ENCODE measurements at regions not wholly inside any gene's neighbourhood (a gene's known extent, or its start where the extent isn't known, plus 50 kb on each side); places are given as distances from the start of the nearest gene placed in this dataset.
"Not testable (repeated sequence)": the region's sequence is repeated elsewhere in the genome, so short reads cannot be mapped to it uniquely, and the experiment has no call there.

DNA sequence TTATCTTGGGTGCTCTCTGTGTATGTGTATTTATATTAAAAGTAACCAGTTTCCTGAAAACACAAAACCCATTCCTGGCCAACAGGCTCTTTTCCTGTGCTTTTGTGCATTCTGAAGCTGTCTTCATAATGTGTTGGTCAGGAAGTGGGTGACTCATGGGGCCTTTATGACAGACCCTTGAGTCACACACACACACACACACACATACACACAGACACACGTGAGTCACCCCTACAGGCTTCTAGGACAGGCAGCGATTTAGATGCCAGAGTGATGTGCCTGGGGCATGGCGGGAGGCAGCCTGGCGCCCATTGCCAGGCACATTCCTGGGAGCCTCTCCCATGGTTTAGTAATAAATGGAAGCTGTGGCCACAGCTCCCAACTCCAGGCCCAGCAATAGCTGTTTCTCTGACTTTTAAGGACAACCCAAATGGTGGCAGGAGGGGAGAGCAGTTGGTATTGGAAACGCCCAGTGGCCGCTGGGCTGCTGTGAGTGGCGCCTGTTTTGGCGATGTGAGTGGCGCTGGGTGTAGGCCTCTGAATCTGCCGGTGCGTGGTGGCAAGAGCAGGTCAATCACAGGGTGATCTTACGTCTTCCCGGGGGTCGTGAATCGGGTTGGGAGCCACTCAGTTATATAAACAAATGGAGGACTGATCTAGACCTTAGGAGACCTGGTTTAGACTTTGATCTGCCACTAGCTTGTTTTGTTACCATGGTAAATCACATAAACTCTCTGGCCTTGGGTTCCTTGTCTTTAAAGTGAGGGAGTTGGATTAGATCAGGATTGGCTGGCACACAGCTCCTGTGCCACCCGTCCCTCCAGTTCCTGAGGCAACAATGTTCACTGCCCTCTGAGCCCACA is 150.7 kb upstream of the DLX2 start:
- DNase-seq (ENCODE audit: low spot score): no peak

DNA sequence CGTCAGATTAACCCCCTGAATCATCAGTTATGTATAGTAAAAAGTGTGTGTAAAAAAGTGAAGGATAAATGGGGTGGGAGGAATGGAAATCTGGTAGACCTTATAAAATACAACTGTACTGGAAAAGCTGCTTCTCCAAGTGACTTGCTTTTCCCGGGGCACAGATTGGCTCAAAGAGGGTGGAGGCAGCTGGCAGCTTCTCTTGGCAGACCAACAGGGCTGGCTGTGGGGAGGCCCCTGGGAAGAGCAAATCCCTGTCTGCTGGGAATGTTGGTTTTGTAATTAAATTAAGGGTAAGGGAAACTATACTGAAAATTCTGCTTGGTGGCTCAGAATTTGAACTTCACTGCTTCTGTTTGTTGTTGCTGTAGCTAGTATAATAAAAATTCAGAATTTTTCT is 154.2 kb upstream of the DLX2 start:
- no peak for DNase-seq (ENCODE audit: low spot score)

DNA sequence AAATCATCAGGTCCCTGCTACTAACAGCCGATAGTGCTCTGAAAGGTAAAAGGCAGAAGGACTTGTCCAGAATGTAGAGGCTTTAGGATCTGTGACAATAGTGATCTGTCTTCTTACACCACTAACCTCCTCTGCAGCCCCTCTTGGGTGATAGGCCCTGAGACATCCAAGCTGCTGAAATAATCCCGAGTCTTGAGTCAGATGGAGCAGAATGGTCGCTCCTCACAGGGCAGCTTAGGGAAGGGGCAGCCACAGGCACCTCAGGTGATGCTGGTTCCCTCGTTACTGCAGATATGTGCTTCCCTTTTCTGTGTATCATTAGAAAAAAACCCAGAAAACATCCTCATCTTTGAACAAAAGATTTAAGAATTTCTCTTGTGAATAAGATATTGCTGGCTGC is 157.1 kb upstream of the DLX2 start:
- no peak for DNase-seq (ENCODE audit: low spot score)

DNA sequence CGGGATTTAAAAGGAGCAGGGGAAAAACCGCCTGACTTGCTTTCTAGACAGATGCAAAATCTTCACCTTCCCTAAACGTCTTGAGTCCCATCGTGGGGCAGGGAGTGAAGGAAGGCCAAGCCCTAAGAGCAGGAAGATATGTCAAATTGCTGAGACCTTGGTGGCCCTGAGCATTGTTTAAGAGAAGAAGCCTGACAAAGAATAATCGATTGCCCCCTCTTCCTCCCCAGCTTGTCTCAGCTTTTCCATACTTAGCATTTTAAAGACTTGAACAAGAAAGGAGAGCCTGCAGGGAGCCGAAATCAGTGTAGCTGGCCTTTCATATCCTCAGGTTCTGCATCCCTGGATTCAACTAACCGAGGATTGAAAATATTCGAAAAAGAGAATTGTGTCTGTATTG is 157.6 kb upstream of the DLX2 start:
- no peak for DNase-seq (ENCODE audit: low spot score)

DNA sequence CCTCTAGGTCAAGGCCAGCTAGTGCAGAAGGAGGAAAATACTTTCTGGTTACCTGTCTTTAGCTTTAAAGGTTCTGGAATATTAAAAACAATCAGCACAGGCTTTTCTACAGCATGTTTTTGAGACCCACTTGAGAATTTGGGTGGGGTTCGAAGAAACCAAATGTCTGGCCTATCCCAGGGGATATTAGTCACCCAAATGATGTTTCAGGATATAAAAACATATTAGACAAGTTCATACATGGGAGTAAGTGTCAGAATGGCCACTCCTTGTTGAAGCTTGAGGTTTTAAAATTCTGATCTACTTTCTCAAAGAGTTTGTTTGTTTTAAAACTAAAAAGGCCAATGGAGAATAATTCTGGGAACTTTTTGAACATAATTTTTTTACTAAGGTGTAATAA is 158.6 kb upstream of the DLX2 start:
- no peak for DNase-seq (ENCODE audit: low spot score)

DNA sequence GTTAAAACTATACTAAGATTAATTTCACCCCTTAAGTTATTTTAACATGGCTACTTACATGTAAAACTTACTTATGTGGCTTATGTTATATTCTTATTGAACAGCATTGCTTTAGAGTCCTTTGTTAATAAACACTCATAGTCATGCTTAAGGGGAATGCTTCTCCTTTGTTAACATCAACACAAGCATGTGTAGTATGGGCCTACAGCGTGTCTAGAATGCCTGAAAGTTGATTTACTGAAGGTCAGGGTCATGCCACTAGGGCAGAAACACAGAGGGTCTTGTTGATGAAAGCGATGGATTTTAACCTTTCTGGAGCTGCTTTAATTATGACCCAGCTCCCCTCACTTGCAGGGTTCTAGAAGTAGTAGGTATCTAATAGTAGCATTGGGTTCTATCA is 159.8 kb upstream of the DLX2 start:
- no peak for DNase-seq (ENCODE audit: low spot score)

DNA sequence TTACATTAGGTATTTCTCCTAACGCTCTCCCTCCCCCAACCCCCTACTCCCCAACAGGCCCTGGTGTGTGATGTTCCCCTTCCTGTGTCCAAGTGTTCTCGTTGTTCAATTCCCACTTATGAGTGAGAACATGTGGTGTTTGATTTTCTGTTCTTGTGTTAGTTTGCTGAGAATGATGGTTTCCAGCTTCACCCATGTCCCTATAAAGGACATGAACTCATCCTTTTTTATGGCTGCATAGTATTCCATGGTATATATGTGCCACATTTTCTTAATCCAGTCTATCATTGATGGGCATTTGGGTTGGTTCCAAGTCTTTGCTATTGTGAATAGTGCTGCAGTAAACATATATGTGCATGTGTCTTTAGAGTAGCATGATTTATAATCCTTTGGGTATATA is 162.1 kb upstream of the DLX2 start:
- not testable (repeated sequence) for DNase-seq (ENCODE audit: low spot score)

DNA sequence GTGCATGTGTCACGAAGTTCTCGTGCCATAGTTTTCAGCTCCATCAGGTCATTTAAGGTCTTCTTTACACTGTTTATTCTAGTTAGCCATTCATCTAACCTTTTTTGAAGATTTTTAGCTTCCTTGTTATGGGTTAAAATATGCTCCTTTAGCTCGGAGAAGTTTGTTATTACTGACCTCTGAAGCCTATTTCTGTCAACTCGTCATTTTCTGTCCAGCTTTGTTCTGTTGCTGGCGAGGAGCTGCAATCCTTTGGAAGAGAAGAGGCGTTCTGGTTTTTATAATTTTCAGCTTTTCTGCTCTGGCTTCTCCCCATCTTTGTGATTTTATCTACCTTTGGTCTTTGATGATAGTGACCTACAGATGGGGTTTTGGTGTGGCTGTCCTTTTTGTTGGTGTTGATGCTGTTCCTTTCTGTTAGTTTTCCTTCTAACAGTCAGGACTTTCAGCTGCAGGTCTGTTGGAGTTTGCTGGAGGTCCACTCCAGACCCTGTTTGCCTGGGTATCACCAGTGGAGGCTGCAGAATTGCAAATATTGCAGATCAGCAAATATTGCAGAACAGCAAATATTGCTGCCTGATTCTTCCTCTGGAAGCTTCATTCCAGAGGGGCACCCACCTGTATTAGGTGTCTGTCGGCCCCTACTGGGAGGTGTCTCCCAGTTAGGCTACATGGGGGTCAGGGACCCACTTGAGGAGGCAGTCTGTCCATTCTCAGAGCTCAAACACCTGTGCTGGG is 157.7 kb upstream of the ITGA6 start:
- not testable (repeated sequence) for DNase-seq (ENCODE audit: low spot score)

DNA sequence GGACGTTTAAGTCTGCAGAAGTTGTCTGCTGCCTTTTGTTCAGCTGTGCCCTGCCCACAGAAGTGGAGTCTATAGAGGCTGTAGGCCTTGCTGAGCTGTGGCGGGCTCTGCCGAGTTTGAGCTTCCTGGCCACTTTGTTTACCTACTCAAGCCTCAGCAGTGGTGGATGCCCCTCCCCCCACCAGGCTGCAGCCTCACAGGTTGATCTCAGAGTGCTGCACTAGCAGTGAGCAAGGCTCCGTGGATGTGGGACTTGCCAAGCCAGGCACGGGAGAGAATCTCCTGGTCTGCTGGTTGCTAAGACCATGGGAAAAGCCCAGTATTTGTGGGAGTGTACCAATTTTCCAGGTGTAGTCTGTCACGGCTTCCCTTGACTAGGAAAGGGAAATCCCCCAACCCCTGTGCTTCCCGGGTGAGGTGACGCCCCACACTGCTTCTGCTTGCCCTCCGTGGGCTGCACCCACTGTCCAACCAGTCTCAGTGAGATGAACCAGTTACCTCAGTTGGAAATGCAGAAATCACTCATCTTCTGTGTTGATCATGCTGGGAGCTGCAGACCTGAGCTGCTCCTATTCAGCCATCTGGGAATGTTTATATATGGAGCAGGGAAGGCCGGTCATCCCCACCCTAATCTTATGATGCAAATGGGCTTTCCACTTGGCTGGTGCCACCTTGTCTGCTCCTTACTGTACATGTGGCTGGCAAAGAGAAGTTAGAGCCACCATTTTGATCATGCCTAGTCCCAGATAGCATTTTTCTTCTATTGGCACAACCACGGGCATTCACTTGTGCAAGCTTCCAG is 156.9 kb upstream of the ITGA6 start:
- DNase-seq (ENCODE audit: low spot score): no peak

DNA sequence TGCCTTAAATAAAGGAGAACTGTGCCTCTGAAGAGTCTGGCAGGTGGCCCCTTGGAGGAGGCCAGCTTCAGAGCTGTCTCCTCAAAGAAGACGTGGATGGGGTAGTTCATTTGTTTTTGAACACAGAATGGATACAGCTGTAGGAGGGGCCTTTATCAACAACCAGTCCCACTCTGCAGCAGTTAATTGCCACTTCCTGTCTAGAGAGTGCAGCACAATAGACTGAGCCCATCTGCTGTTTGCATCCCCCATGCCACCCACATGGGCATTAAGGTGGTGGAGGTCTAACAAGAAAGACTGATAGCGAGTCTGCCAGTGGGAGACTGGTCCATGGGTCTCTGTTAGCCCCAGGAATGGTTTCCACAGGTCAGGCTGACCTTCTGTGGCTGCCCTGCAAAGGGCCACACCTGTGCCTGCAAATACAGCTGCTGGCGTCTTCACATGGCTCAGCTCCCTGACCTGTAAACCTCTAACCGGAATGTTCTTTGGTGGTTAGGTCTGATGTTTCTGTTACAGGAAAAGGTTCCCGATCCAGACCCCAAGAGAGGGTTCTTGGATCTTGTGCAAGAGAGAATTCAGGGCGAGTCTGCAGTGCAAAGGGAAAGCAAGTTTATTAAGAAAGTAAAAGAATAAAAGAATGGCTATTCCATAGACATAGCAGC is 153.3 kb upstream of the ITGA6 start:
- DNase-seq (ENCODE audit: low spot score): no peak

DNA sequence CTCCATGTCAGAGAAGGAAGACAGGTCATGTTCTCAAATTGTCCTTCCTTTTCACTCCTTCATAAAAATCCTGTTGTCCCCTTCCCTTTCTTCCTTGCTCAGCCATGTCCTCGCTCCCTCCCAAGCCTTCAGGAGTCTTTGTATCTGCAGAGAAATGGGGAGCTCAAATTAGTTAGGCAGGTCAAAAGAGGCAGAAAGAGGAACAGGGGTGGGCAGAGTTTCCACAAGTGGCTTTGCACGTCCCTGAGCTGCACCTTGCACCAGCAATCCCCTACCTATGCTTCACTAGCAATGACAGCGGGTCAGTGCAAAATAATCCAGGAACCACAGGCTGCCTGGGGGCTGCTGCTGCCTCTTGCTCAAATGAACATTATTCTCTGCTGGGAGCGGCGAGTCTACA is 152.1 kb upstream of the ITGA6 start:
- no peak for DNase-seq (ENCODE audit: low spot score)

DNA sequence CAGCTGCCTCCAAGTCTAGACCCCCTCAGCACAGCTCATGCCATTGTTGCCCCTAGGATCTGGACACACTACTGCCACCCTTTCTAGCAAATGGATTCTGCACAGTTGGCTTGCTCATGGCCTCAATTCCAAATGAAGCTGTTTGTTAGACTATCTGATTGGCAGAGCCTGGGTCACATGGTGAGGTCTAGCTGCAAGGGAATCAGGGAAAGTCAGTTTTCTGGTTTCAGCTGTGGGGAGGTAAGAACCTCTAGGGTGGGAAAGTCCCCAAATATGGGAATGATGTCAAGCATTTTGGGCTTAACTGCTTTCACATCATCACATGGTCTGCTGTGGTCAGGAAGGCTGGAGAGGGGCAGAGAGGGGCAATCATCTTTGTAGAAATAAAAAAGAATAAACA is 150.4 kb upstream of the ITGA6 start:
- no peak for DNase-seq (ENCODE audit: low spot score)

DNA sequence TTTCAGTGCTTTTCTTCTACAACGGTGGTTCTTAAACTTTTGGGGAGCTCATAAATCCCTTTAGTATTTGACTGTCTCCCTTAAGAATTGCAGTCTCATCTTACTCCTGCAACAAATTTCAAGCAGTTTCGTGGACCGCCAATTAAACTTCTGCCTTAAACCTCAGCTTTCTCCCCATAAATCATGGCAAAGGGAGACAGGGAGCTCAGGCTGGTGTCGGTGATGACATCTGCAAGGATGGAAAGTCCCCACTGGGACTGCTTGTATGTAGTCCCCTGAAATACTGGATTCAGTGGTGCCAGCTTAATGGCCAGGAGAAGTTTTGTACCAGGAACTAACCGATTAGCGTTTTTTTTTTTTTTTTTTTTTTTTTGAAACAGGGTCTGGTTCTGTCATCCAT is 148.7 kb upstream of the ITGA6 start:
- DNase-seq (ENCODE audit: low spot score): no peak

DNA sequence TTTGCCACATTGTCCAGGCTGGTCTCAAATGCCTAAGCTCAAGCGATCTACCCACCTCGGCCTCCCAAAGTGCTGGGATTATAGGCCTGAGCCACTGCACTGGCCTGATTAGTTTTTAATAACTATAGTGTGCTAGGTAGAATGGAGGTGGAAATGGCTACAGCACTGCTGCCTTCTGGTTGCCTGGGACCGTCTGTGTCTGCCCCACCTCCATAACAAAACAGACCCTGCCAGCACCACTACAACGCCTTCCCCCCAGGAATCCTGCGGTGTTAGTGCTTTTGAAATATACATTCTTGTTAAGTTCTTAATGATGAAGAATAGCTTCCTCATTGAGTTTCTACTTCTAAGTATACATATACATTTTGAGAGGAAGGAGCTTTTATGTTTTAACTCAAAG is 148.2 kb upstream of the ITGA6 start:
- DNase-seq (ENCODE audit: low spot score): no peak

DNA sequence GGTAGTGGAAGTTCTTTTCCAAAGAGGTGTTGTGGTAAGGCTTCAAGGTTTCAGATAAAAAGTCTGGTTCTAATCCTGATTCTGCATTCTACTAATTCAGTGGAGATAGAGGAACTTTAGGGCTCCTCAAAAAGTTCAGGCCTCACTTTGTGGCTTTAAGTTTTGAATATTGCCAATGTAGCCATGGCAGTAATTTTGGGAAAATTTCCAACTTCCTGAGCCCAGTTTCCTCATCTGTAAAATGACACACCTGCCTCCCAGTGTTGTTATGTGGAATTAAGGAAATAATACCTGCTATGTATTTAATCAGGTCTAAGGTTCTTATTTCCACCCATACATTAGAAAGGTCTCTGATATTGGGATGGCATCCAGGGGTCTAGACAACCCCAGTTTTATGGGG is 147.6 kb upstream of the ITGA6 start:
- no peak for DNase-seq (ENCODE audit: low spot score)

DNA sequence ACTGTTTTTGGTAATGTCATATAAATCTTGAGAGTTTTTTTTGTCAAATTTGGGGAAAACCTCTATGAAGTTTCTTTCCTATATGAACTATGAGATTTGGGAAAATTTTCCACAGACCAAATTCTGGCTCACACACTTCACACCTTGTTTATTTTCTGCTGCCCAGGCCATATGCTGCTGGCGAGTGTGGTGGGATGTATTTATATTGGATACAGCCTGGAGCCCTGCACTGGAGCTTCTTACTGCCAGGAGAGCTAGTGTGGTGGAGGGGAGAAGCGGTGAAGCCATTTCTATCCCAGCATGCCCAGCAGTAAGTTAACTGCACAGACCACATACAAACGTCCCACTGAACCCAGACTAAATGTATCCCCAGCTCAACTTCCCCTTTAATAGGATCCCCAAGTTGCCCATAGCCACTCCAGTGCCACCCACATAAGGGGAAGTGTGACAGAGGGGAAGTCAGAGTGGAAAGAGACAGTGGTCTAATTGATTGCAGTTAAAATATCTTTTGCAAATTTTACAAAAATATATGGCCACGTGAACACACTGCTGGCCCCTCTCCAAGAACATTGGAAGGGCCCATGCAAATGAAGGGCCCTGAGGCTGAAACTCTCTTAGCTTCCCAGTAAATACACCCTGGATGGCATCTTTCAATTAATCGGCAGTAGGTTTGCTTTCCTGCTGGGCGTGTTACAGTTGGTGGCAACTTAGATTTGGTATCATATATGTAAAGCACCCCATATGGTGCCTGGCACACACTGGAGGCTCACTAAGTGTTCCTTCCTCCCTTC is 146.6 kb upstream of the ITGA6 start:
- DNase-seq (ENCODE audit: low spot score): no peak

DNA sequence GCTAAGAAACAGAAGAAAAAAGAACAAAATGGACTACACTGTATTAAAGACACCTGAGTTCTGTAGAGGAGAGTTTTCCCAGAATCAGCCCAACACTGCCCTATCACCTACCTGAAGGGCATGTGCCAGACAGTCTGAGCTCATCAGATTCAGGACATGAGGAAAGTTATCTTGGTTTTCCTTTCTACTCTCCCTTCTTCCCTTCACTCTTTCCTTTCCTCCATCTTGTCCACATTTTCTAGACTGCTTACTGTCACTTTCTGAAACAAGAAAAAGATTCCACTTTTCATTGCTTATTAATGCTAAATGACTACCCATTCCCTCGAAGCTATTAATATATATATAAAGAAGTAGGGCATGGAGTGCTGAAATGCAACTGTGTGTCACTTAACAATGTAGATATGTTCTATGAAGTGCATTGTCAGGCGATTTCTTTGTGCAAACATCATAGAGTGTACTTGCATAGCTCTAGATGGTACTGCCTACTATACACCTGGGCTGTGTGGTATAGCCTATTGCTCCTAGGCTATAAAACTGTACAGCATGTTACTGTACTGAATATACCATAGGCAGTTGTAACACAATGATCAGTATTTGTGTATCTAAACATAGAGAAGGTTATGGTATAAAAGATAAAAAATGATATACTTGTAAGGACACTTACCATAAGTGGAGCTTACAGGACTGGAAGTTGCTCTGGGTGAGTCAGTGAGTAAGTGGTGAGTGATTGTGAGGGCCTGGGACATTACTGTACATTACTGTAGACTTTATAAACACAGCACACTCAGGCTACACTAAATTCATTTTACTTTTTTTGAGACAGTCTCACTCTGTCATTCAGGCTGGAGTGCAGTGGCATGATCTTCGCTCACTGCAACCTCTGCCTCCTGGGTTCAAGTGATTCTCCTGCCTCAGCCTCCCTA is 145.5 kb upstream of the ITGA6 start:
- no peak for DNase-seq (ENCODE audit: low spot score)

DNA sequence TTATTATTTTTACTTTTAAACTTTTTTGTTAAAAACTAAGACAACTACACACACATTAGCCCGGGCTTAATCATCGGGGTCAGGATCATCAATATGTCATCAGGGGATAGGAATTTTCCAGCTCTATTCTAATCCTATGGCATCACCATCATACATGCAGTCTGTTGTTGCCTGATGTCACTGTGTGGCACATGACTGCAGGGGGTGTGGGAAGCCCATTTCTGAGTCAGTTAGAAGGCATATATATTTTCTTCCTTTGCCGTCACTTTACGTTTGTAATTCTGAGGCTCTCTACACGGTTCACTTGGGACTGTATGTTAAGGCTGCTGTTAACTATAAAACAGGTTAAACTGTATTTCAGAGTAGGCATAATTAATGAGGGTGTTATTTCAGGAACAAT is 144.4 kb upstream of the ITGA6 start:
- no peak for DNase-seq (ENCODE audit: low spot score)

DNA sequence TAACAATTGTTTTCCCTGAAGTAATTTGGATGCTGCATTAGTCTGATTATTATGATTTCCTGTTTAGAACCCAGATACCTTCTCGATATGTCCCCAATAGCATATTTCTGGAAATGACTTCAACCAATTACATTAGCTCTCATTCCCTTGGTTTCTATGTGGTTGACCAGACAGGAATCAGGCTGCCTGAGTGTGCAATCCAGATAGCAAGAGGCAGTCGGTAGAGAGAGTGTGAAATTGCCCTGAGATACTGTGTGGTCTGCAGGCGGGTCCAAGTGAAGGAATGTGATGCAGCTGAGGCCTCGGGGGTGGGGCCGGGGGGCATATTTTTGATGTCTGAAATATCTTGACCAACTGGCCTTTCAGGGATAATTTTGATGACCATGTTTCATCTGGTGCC is 143.9 kb upstream of the ITGA6 start:
- DNase-seq (ENCODE audit: low spot score): no peak

DNA sequence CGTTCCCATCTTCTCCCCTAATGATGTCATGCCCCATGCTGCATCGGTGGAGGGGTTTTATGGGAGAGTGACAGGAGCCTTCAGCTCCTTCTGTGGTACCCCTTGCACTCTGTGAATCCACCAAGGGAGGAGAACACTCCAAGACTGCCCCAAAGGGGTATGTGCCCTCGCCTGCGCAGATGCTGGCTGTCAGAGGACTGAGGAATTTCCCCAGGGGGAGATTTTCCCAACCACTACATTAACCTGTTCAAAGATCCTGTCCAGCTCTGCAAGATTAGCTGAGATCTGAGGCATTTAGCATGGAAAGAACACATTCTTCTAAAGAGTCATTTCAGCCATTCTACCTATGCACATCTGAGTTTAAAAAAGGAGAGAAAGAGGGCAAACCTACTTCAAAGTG is 143.2 kb upstream of the ITGA6 start:
- DNase-seq (ENCODE audit: low spot score): no peak

Data from mesenteric fat pad (tissue), 1 donor.